K562 (cell line): ENCODE measurements at regions not wholly inside any gene's neighbourhood (a gene's known extent, or its start where the extent isn't known, plus 50 kb on each side); places are given as distances from the start of the nearest gene placed in this dataset.

Experiments used
- ATAC-seq: fragments of 200-7000 bp; cut with Tn5 transposase; 3 replicates; pipeline ENCODE4 v1.9.1; 2020; ENCODE audit warnings: moderate library complexity
- BruUV-seq: library from RNA; stranded (reverse); fragments of 400-500 nt; replicated peaks from 2 replicates; lab custom pipeline; 2021; lab: Mats Ljungman, UMichigan
- CTCF ChIA-PET: fragments of 300-600 bp; formaldehyde crosslinking; extraction: SDS; loops from one replicate; lab custom pipeline; 2021; ENCODE audit warnings: low intra/inter-chr PET ratio; lab: Yijun Ruan, JAX
- POLR2A ChIA-PET: fragments of 300-600, 350-650 bp; sonication (Branson Sonifier 250); formaldehyde crosslinking; extraction: SDS; loops from one replicate; lab custom pipeline; 2021; ENCODE audit warnings: antibody characterized with exemption, inconsistent platforms; lab: Yijun Ruan, JAX
- DNase-seq, 4 experiments: peaks; one replicate each; pipeline versions ENCODE4 v3.0.0 to v3.0.0-alpha.2; 2011 to 2018; ENCODE audit warnings: low spot score in 3 of 4, mixed read lengths in 3 of 4; ENCODE audit errors: extremely low read depth in 1 of 4
- FAIRE-seq: peaks from 2 replicates; lab custom pipeline; 2011; peaks lifted over from hg19 to GRCh38; lab: Jason Lieb, UNC
- H2AFZ ChIP-seq: 2 replicates; pipeline ENCODE4 v1.6.0; 2011; ENCODE audit warnings: low read depth, low read length, control low read depth, inconsistent platforms
- H3K27ac ChIP-seq: fragments of 200-600 bp; 3 replicates; pipeline ENCODE4 v1.8.0; 2011; ENCODE audit warnings: low read depth, mild to moderate bottlenecking, control low read depth, inconsistent platforms, low read length, moderate library complexity, mixed read lengths; ENCODE audit errors: extremely low read depth
- H3K27me3 ChIP-seq, 2 experiments: fragments of 300-600 bp in 1 of 2; 2 replicates in 1 of 2; 3 replicates in 1 of 2; pipeline versions ENCODE4 v1.6.0 to v1.8.0; 2011; ENCODE audit warnings: inconsistent platforms in 2 of 2, low read length in 2 of 2, mild to moderate bottlenecking in 1 of 2, mixed read lengths in 1 of 2, moderate library complexity in 1 of 2; ENCODE audit not compliant: control insufficient read depth in 2 of 2, insufficient read depth in 2 of 2
- H3K36me3 ChIP-seq: fragments of 300-600 bp; 3 replicates; pipeline ENCODE4 v1.8.0; 2011; ENCODE audit warnings: mild to moderate bottlenecking, low read length, inconsistent platforms; ENCODE audit not compliant: control insufficient read depth, insufficient read depth
- H3K4me1 ChIP-seq, 2 experiments: fragments of 200-600 bp in 1 of 2; replicated peaks in 1 of 2; 2 replicates in 1 of 2; 3 replicates in 1 of 2; pipeline versions ENCODE4 v1.5.1 to v1.8.0; 2011; ENCODE audit warnings: inconsistent platforms in 2 of 2, low read length in 2 of 2, mild to moderate bottlenecking in 1 of 2, mixed read lengths in 1 of 2, moderate library complexity in 1 of 2; ENCODE audit not compliant: control insufficient read depth in 2 of 2, insufficient read depth in 2 of 2
- H3K4me2 ChIP-seq: 2 replicates; pipeline ENCODE4 v1.6.1; 2011; ENCODE audit warnings: low read length, control low read depth, inconsistent platforms, mixed read lengths; ENCODE audit not compliant: insufficient read depth
- H3K4me3 ChIP-seq: fragments of 200-600 bp; sonication (generic), shearing (Covaris generic); 2 replicates; pipeline ENCODE4 v1.5.1; 2016; ENCODE audit warnings: control low read depth, inconsistent platforms
- H3K79me2 ChIP-seq: fragments of 200-600 bp; 3 replicates; pipeline ENCODE4 v1.8.0; 2011; ENCODE audit warnings: low read length, inconsistent platforms; ENCODE audit not compliant: control insufficient read depth, insufficient read depth
- H3K9ac ChIP-seq, 2 experiments: 2 replicates each; pipeline versions ENCODE4 v1.6.0 to v1.6.1; 2011; ENCODE audit warnings: low read depth in 2 of 2, low read length in 2 of 2, control low read depth in 1 of 2, inconsistent platforms in 1 of 2, mild to moderate bottlenecking in 1 of 2, mixed read lengths in 1 of 2; ENCODE audit not compliant: insufficient read depth in 1 of 2
- H3K9me1 ChIP-seq: one replicate; pipeline ENCODE4 v1.6.0; 2011; ENCODE audit warnings: inconsistent platforms, mild to moderate bottlenecking, low read length, moderate library complexity; ENCODE audit not compliant: control insufficient read depth, insufficient read depth
- H3K9me3 ChIP-seq: replicated peaks from 2 replicates; pipeline ENCODE4 v1.5.1; 2011; ENCODE audit warnings: low read depth, low read length, inconsistent platforms; ENCODE audit not compliant: control insufficient read depth, insufficient read depth
- H4K20me1 ChIP-seq: replicated peaks from 2 replicates; pipeline ENCODE4 v1.6.1; 2011; ENCODE audit warnings: low read length, inconsistent platforms, mixed read lengths; ENCODE audit not compliant: control insufficient read depth, insufficient read depth
- CBFA2T3 ChIP-seq: fragments of 450-650 bp; IDR thresholded peaks from 2 replicates; pipeline ENCODE4 v1.6.1; 2017
- FOS ChIP-seq: IDR thresholded peaks from 3 replicates; pipeline ENCODE4 v1.6.1; 2011; ENCODE audit not compliant: insufficient read length; ENCODE audit errors: extremely low read depth
- MAFF ChIP-seq: IDR thresholded peaks from 2 replicates; pipeline ENCODE4 v1.6.1; 2012; ENCODE audit warnings: low read length, improper control_type of control experiment
- NCOA2 ChIP-seq, 2 experiments: fragments of 450-650 bp; IDR thresholded peaks; 2 replicates each; pipeline ENCODE4 v1.6.1; 2018; ENCODE audit warnings: mild to moderate bottlenecking in 2 of 2, moderate library complexity in 1 of 2; ENCODE audit not compliant: partially characterized antibody in 2 of 2
- RBM25 ChIP-seq: fragments of 200-400 bp; formaldehyde crosslinking; IDR thresholded peaks from 2 replicates; pipeline ENCODE4 v1.6.1; 2018; ENCODE audit warnings: low read length, low read depth, moderate library complexity; ENCODE audit not compliant: severe bottlenecking
- RNF2 ChIP-seq: sonication (generic); IDR thresholded peaks from 2 replicates; pipeline ENCODE4 v1.6.1; 2016
- SP2 ChIP-seq: IDR thresholded peaks from 2 replicates; pipeline ENCODE4 v1.6.1; 2011; ENCODE audit warnings: mild to moderate bottlenecking, low read depth, low read length, moderate library complexity; ENCODE audit not compliant: poor library complexity, severe bottlenecking; ENCODE audit errors: extremely low read depth
- TEAD4 ChIP-seq, 2 experiments: sonication (generic) in 1 of 2; formaldehyde crosslinking in 1 of 2; IDR thresholded peaks; 2 replicates each; pipeline versions ENCODE4 v1.6.1 to v1.8.0; 2012 to 2022; ENCODE audit warnings: borderline replicate concordance in 1 of 2, inconsistent platforms in 1 of 2, low read length in 1 of 2, mild to moderate bottlenecking in 1 of 2, missing genetic modification reagents in 1 of 2
- ZKSCAN1 ChIP-seq: fragments of 150-350 bp; IDR thresholded peaks from 2 replicates; pipeline ENCODE4 v1.6.1; 2016; ENCODE audit warnings: low read depth, low read length
- ZNF165 ChIP-seq: fragments of 250-450 bp; sonication (Bioruptor Pico); IDR thresholded peaks from 2 replicates; pipeline ENCODE4 v1.4.0; 2020; ENCODE audit warnings: borderline replicate concordance
- ZNF263 ChIP-seq: sonication (generic); formaldehyde crosslinking; IDR thresholded peaks from 2 replicates; pipeline ENCODE4 v1.8.0; 2022; ENCODE audit warnings: mild to moderate bottlenecking, missing genetic modification reagents, borderline replicate concordance
- ZNF408 ChIP-seq: fragments of 250-450 bp; sonication (Bioruptor Pico); IDR thresholded peaks from 2 replicates; pipeline ENCODE4 v1.4.0; 2020; ENCODE audit warnings: low read depth, mild to moderate bottlenecking, moderate library complexity
- whole genome bisulfite sequencing: fragments of 100-300 bp; shearing (Covaris generic); methylation state at CpG from one replicate; pipeline ENCODE4 v1.1.6; 2016; ENCODE audit warnings: low coverage, mixed read lengths; ENCODE audit not compliant: insufficient coverage; ENCODE audit errors: missing lambda C conversion rate; 5-methylcytosine and 5-hydroxymethylcytosine counted together
- in situ Hi-C: fragments of 300-500 bp; cut with MboI; formaldehyde crosslinking; loops from 4 replicates; pipeline ENCODE4 v1.15.0; 2018; ENCODE audit warnings: inconsistent platforms, mixed read lengths
- intact Hi-C: fragments of 100-400 bp; cut with micrococcal nuclease; formaldehyde crosslinking; loops from 2 replicates; pipeline ENCODE4 v1.14.2; 2022
- TF ChIP-seq, protein P1 (sequence below): sonication (generic); formaldehyde crosslinking; IDR thresholded peaks from 2 replicates; pipeline ENCODE4 v1.8.1; 2022; ENCODE audit warnings: missing genetic modification reagents
- TF ChIP-seq, protein P2 (sequence below), 3 experiments: IDR thresholded peaks in 2 of 3; conservative IDR thresholded peaks in 1 of 3; 2 replicates each; pipeline ENCODE4 v1.5.1; 2011 to 2012; ENCODE audit warnings: low read length in 3 of 3, mild to moderate bottlenecking in 3 of 3, control low read depth in 2 of 3, improper control_type of control experiment in 1 of 3, inconsistent platforms in 1 of 3, low read depth in 1 of 3, mixed read lengths in 1 of 3, moderate library complexity in 1 of 3; ENCODE audit not compliant: insufficient read depth in 2 of 3
- TF ChIP-seq, protein P3 (sequence below): sonication (generic); formaldehyde crosslinking; IDR thresholded peaks from 2 replicates; pipeline ENCODE4 v1.8.1; 2023; ENCODE audit warnings: missing genetic modification reagents, mild to moderate bottlenecking, borderline replicate concordance

DNA sequence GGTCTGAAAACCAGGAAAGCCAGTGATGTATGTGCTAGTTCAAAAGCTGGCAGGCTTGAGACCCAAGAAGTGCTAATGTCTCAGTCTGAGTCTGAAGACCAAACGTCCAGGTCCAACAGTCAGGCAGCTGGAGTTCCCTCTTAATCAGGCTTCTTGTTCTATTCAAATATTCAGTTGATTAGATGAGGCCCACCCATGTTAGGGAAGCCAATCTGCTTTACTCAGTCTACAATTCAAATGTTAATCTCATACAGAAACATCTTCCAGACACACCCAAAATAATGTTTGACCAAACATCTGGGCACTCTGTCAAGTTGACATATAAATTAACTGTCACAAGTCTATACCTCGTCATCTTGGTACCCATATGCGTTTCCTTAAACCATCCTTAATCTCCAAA, 72.4 kb upstream of the IL2 start:
- no peaks in the 10 kb centered on the region for H3K27me3 ChIP-seq
- H3K4me2 ChIP-seq, result no peak overlapping the region
- no peaks in the 10 kb centered on the region for H4K20me1 ChIP-seq
- H3K27ac ChIP-seq, result no peak overlapping the region
- ATAC-seq (no peak), FAIRE-seq (no peak), DNase-seq (no peak)
- no peak overlapping the region for H2AFZ ChIP-seq
- H3K9ac ChIP-seq, result no peak overlapping the region
- no peaks in the 10 kb centered on the region for H3K9me3 ChIP-seq
- H3K36me3 ChIP-seq, result no peaks in the 10 kb centered on the region
- intact Hi-C loops (no loop called here), in situ Hi-C loops (no loop called here)
- no TSS peak for BruUV-seq
- ChIA-PET CTCF (no interaction called here), POLR2A (no interaction called here)
- H3K9me1 ChIP-seq, result no peaks in the 10 kb centered on the region
- H3K4me1 ChIP-seq, result no peaks in the 10 kb centered on the region
- no peak overlapping the region for H3K4me3 ChIP-seq
- WGBS, result 15% methylated on average over 3 of the region's 3 CpGs
- no peaks in the 10 kb centered on the region for H3K79me2 ChIP-seq
- TF ChIP-seq NCOA2 (IDR thresholded peaks at IDR 0.05; ENCODE audit: partially characterized antibody in 2 of 2), result no peak
- no peak for TF ChIP-seq ZNF408 (CRISPR knock-in tag)
- no peak for TF ChIP-seq ZKSCAN1
- no peak for TF ChIP-seq SP2
- TF ChIP-seq ZNF263 (CRISPR knock-in tag), result no peak
- no peak for TF ChIP-seq FOS
- TF ChIP-seq TEAD4 (IDR thresholded peaks at IDR 0.05; ENCODE audit: low read length), result no peak
- TF ChIP-seq TEAD4 (CRISPR knock-in tag; IDR thresholded peaks at IDR 0.05; ENCODE audit: borderline replicate concordance), result no peak
- no peak for TF ChIP-seq MAFF
- TF ChIP-seq, protein P1, sequence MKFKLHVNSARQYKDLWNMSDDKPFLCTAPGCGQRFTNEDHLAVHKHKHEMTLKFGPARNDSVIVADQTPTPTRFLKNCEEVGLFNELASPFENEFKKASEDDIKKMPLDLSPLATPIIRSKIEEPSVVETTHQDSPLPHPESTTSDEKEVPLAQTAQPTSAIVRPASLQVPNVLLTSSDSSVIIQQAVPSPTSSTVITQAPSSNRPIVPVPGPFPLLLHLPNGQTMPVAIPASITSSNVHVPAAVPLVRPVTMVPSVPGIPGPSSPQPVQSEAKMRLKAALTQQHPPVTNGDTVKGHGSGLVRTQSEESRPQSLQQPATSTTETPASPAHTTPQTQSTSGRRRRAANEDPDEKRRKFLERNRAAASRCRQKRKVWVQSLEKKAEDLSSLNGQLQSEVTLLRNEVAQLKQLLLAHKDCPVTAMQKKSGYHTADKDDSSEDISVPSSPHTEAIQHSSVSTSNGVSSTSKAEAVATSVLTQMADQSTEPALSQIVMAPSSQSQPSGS (CRISPR knock-in tag), result no peak
- TF ChIP-seq, protein P2, sequence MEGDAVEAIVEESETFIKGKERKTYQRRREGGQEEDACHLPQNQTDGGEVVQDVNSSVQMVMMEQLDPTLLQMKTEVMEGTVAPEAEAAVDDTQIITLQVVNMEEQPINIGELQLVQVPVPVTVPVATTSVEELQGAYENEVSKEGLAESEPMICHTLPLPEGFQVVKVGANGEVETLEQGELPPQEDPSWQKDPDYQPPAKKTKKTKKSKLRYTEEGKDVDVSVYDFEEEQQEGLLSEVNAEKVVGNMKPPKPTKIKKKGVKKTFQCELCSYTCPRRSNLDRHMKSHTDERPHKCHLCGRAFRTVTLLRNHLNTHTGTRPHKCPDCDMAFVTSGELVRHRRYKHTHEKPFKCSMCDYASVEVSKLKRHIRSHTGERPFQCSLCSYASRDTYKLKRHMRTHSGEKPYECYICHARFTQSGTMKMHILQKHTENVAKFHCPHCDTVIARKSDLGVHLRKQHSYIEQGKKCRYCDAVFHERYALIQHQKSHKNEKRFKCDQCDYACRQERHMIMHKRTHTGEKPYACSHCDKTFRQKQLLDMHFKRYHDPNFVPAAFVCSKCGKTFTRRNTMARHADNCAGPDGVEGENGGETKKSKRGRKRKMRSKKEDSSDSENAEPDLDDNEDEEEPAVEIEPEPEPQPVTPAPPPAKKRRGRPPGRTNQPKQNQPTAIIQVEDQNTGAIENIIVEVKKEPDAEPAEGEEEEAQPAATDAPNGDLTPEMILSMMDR (IDR thresholded peaks at IDR 0.05 in 2 of 3, conservative IDR thresholded peaks at IDR 0.05 in 1 of 3; ENCODE audit: insufficient read depth in 2 of 3, low read depth in 1 of 3, low read length in 3 of 3), result no peak
- TF ChIP-seq ZNF165 (CRISPR knock-in tag), result no peak
- no peak for TF ChIP-seq RNF2
- no peak for TF ChIP-seq RBM25
- no peak for TF ChIP-seq CBFA2T3
- TF ChIP-seq, protein P3, sequence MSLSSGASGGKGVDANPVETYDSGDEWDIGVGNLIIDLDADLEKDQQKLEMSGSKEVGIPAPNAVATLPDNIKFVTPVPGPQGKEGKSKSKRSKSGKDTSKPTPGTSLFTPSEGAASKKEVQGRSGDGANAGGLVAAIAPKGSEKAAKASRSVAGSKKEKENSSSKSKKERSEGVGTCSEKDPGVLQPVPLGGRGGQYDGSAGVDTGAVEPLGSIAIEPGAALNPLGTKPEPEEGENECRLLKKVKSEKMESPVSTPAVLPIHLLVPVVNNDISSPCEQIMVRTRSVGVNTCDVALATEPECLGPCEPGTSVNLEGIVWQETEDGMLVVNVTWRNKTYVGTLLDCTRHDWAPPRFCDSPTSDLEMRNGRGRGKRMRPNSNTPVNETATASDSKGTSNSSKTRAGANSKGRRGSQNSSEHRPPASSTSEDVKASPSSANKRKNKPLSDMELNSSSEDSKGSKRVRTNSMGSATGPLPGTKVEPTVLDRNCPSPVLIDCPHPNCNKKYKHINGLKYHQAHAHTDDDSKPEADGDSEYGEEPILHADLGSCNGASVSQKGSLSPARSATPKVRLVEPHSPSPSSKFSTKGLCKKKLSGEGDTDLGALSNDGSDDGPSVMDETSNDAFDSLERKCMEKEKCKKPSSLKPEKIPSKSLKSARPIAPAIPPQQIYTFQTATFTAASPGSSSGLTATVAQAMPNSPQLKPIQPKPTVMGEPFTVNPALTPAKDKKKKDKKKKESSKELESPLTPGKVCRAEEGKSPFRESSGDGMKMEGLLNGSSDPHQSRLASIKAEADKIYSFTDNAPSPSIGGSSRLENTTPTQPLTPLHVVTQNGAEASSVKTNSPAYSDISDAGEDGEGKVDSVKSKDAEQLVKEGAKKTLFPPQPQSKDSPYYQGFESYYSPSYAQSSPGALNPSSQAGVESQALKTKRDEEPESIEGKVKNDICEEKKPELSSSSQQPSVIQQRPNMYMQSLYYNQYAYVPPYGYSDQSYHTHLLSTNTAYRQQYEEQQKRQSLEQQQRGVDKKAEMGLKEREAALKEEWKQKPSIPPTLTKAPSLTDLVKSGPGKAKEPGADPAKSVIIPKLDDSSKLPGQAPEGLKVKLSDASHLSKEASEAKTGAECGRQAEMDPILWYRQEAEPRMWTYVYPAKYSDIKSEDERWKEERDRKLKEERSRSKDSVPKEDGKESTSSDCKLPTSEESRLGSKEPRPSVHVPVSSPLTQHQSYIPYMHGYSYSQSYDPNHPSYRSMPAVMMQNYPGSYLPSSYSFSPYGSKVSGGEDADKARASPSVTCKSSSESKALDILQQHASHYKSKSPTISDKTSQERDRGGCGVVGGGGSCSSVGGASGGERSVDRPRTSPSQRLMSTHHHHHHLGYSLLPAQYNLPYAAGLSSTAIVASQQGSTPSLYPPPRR (CRISPR knock-in tag), result no peak
